ENCODE measurements at regions not wholly inside any gene's neighbourhood (a gene's known extent, or its start where the extent isn't known, plus 50 kb on each side); places are given as distances from the start of the nearest gene placed in this dataset.

GRCh38 chr10:29132551-29133111 lies 156.2 kb upstream of the LYZL1 start:
- TF ChIP-seq POLR2A (IDR thresholded peaks at IDR 0.05): no peak
- TF ChIP-seq POLR2AphosphoS5 (IDR thresholded peaks at IDR 0.05): no peak
